ENCODE measurements at regions not wholly inside any gene's neighbourhood (a gene's known extent, or its start where the extent isn't known, plus 50 kb on each side); places are given as distances from the start of the nearest gene placed in this dataset.

DNA sequence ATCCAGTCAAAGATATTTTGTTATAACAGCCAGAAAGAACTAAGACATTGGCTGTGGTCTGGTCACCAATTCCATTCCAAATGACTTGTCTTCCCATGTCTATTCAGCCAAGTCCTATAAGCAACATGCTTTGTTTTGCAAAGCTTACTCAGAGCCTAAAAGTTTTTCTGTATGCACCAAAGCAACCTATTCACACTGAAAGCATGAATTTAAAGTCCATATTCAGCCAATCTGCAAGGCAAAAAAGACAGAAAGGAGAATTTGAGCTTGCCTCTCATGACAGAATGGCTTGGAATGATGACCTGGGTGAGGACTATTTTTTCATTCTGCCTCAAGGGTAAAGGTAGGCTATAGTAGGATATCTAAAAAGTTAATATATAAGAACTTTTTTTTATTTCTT, 323.2 kb upstream of the NOCT start:
- TF ChIP-seq, protein P1, sequence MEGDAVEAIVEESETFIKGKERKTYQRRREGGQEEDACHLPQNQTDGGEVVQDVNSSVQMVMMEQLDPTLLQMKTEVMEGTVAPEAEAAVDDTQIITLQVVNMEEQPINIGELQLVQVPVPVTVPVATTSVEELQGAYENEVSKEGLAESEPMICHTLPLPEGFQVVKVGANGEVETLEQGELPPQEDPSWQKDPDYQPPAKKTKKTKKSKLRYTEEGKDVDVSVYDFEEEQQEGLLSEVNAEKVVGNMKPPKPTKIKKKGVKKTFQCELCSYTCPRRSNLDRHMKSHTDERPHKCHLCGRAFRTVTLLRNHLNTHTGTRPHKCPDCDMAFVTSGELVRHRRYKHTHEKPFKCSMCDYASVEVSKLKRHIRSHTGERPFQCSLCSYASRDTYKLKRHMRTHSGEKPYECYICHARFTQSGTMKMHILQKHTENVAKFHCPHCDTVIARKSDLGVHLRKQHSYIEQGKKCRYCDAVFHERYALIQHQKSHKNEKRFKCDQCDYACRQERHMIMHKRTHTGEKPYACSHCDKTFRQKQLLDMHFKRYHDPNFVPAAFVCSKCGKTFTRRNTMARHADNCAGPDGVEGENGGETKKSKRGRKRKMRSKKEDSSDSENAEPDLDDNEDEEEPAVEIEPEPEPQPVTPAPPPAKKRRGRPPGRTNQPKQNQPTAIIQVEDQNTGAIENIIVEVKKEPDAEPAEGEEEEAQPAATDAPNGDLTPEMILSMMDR (IDR thresholded peaks at IDR 0.05; ENCODE audit: extremely low read depth in 1 of 2, insufficient read depth in 1 of 2, low read depth in 1 of 2, low read length in 2 of 2) = no peak
- TF ChIP-seq, protein P2, sequence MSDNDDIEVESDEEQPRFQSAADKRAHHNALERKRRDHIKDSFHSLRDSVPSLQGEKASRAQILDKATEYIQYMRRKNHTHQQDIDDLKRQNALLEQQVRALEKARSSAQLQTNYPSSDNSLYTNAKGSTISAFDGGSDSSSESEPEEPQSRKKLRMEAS (IDR thresholded peaks at IDR 0.05; ENCODE audit: insufficient read depth, insufficient read length) = no peak
- no peak for TF ChIP-seq JUN (IDR thresholded peaks at IDR 0.05; ENCODE audit: borderline replicate concordance, insufficient read depth, insufficient read length, low read depth)
- no peak for TF ChIP-seq EZH2 (IDR thresholded peaks at IDR 0.05; ENCODE audit: borderline replicate concordance, low read depth, low read length, severe bottlenecking)
- TF ChIP-seq POLR2A (IDR thresholded peaks at IDR 0.05; ENCODE audit: low read depth, low read length) = no peak
- no peak for TF ChIP-seq POLR2AphosphoS5 (IDR thresholded peaks at IDR 0.05; ENCODE audit: insufficient read depth, low read depth, low read length)
- TF ChIP-seq MYC (IDR thresholded peaks at IDR 0.05; ENCODE audit: low read depth, low read length) = no peak
